NCI-H2196 (cell line): ENCODE measurements at regions not wholly inside any gene's neighbourhood (a gene's known extent, or its start where the extent isn't known, plus 50 kb on each side); places are given as distances from the start of the nearest gene placed in this dataset.

Source experiments
- DNase-seq: peaks from one replicate; lab custom pipeline; 2025; ENCODE audit not compliant: unreplicated experiment; lab: John Stamatoyannopoulos, UW

- DNase-seq = no peak
Observed at GRCh38 chr7:45450571-45451204, 123.5 kb upstream of the ADCY1 start.

- no peak for DNase-seq
Observed at GRCh38 chr7:45451342-45452035, 122.7 kb upstream of the ADCY1 start.

- no peak for DNase-seq
Observed at GRCh38 chr7:45454771-45455170, 119.4 kb upstream of the ADCY1 start.

- DNase-seq = no peak
Observed at GRCh38 chr7:45455662-45456061, 118.5 kb upstream of the ADCY1 start.

- DNase-seq = no peak
Observed at GRCh38 chr7:45456105-45456504, 118.1 kb upstream of the ADCY1 start.

- DNase-seq = no peak
Observed at GRCh38 chr7:45456747-45457524, 117.2 kb upstream of the ADCY1 start.

- peak; percentile 75 for DNase-seq
Observed at GRCh38 chr7:45457591-45457990, 116.6 kb upstream of the ADCY1 start.

- DNase-seq = no peak
Observed at GRCh38 chr7:45459476-45459875, 114.7 kb upstream of the ADCY1 start.

GRCh38 chr7:45460379-45460778 is 113.8 kb upstream of the ADCY1 start:
- DNase-seq = no peak

GRCh38 chr7:45461026-45461425 is 113.1 kb upstream of the ADCY1 start:
- no peak for DNase-seq

GRCh38 chr7:45469103-45469502 is 105.1 kb upstream of the ADCY1 start:
- no peak for DNase-seq

- DNase-seq = no peak
Observed at GRCh38 chr7:45470031-45470430, 104.1 kb upstream of the ADCY1 start.

GRCh38 chr7:45479781-45480180 is 94.4 kb upstream of the ADCY1 start:
- no peak for DNase-seq

- no peak for DNase-seq
Observed at GRCh38 chr7:45482451-45482850, 91.7 kb upstream of the ADCY1 start.

- DNase-seq = no peak
Observed at GRCh38 chr7:45484094-45484493, 90.1 kb upstream of the ADCY1 start.

GRCh38 chr7:45486575-45486974 is 87.6 kb upstream of the ADCY1 start:
- no peak for DNase-seq

GRCh38 chr7:45494885-45495284 is 79.3 kb upstream of the ADCY1 start:
- DNase-seq = no peak

- DNase-seq = no peak
Observed at GRCh38 chr7:45495618-45496017, 78.5 kb upstream of the ADCY1 start.

GRCh38 chr7:45500257-45500656 is 73.9 kb upstream of the ADCY1 start:
- no peak for DNase-seq

- DNase-seq = no peak
Observed at GRCh38 chr7:45501791-45502190, 72.4 kb upstream of the ADCY1 start.

GRCh38 chr7:45506059-45506458 is 68.1 kb upstream of the ADCY1 start:
- no peak for DNase-seq

GRCh38 chr7:45509222-45509621 is 64.9 kb upstream of the ADCY1 start:
- no peak for DNase-seq
